OCI-LY1 (cell line): ENCODE measurements at regions not wholly inside any gene's neighbourhood (a gene's known extent, or its start where the extent isn't known, plus 50 kb on each side); places are given as distances from the start of the nearest gene placed in this dataset.

ENCODE experiments used
- H2AFZ ChIP-seq: fragments of 200-600 bp; sonication (generic), shearing (Covaris generic); 2 replicates; pipeline ENCODE4 v1.6.0; 2014; ENCODE audit warnings: antibody characterized with exemption, mild to moderate bottlenecking, low read length
- H3F3A ChIP-seq: fragments of 200-600 bp; sonication (generic), shearing (Covaris generic); 2 replicates; pipeline ENCODE4 v1.6.0; 2014; ENCODE audit warnings: mild to moderate bottlenecking, antibody characterized with exemption, low read length, moderate library complexity; ENCODE audit not compliant: insufficient read depth
- H3K27ac ChIP-seq: fragments of 200-600 bp; sonication (generic); 2 replicates; pipeline ENCODE4 v1.5.1; 2014; ENCODE audit warnings: low read length, mixed run types, mild to moderate bottlenecking, low read depth; ENCODE audit not compliant: poor library complexity, severe bottlenecking
- H3K27me3 ChIP-seq: fragments of 200-600 bp; sonication (generic); 2 replicates; pipeline ENCODE4 v1.6.0; 2014; ENCODE audit warnings: antibody characterized with exemption, mild to moderate bottlenecking, low read length, moderate library complexity; ENCODE audit not compliant: insufficient read depth
- H3K36me3 ChIP-seq: fragments of 200-600 bp; sonication (generic); 2 replicates; pipeline ENCODE4 v1.6.1; 2014; ENCODE audit warnings: mild to moderate bottlenecking, antibody characterized with exemption, low read length, moderate library complexity, mixed read lengths; ENCODE audit not compliant: insufficient read depth
- H3K4me1 ChIP-seq: fragments of 200-600 bp; sonication (generic); 2 replicates; pipeline ENCODE4 v1.5.1; 2014; ENCODE audit warnings: mild to moderate bottlenecking, low read length, moderate library complexity; ENCODE audit not compliant: insufficient read depth, severe bottlenecking
- H3K4me2 ChIP-seq: fragments of 200-600 bp; sonication (generic), shearing (Covaris generic); 2 replicates; pipeline ENCODE4 v1.6.1; 2014; ENCODE audit warnings: low read length
- H3K4me3 ChIP-seq: fragments of 200-600 bp; sonication (generic); 2 replicates; pipeline ENCODE4 v1.5.1; 2014; ENCODE audit warnings: low read length, low read depth, mild to moderate bottlenecking, mixed read lengths; ENCODE audit not compliant: poor library complexity, severe bottlenecking
- H3K79me2 ChIP-seq: fragments of 200-600 bp; shearing (Covaris generic); 2 replicates; pipeline ENCODE4 v1.6.1; 2016; ENCODE audit warnings: mixed run types, low read length, mixed read lengths; ENCODE audit not compliant: insufficient read depth
- H3K9ac ChIP-seq: fragments of 200-600 bp; sonication (generic), shearing (Covaris generic); 2 replicates; pipeline ENCODE4 v1.6.1; 2014; ENCODE audit warnings: mild to moderate bottlenecking, low read length, mixed read lengths
- H3K9me2 ChIP-seq: fragments of 200-600 bp; sonication (generic), shearing (Covaris generic); 2 replicates; pipeline ENCODE4 v1.6.1; 2014; ENCODE audit warnings: low read depth, mild to moderate bottlenecking, low read length, mixed read lengths
- H3K9me3 ChIP-seq: fragments of 200-600 bp; shearing (Covaris generic); 2 replicates; pipeline ENCODE4 v1.6.1; 2014; ENCODE audit warnings: low read length, mixed read lengths
- H4K20me1 ChIP-seq: fragments of 200-600 bp; sonication (generic), shearing (Covaris generic); 2 replicates; pipeline ENCODE4 v1.6.0; 2016; ENCODE audit warnings: mild to moderate bottlenecking, low read length; ENCODE audit not compliant: insufficient read depth
- EZH2 ChIP-seq: fragments of 200-600 bp; sonication (generic), shearing (Covaris generic); IDR thresholded peaks from 2 replicates; pipeline ENCODE4 v1.8.0; 2017; ENCODE audit warnings: borderline replicate concordance, mixed run types, mild to moderate bottlenecking, antibody characterized with exemption, low read length, moderate library complexity, mixed read lengths
- TF ChIP-seq, protein P1 (sequence below): fragments of 200-600 bp; sonication (generic), shearing (Covaris generic); IDR thresholded peaks from 2 replicates; pipeline ENCODE4 v1.5.1; 2017; ENCODE audit warnings: mild to moderate bottlenecking, antibody characterized with exemption, low read length, moderate library complexity, mixed read lengths

DNA sequence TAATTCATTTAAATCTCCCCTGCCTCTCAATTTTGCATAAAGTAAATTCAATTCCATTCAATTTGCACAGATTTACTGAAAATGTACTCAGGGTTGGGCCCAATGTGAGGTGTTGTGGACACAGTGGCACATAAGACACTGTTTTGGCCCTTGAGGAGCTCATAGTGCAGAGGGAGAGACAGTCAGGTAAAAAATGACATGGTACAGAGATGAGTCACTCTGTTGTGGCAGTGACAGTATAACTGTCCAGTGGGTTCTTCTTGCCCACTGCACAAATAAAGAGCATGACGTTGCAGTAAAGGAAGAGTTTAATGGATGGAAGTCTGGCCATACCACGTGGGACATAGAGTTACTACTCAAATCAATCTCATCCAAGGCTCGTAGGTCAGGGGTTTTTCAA, 400.3 kb upstream of the TRIB2 start:
- H2AFZ ChIP-seq, result no peak overlapping the region
- TF ChIP-seq, protein P1, sequence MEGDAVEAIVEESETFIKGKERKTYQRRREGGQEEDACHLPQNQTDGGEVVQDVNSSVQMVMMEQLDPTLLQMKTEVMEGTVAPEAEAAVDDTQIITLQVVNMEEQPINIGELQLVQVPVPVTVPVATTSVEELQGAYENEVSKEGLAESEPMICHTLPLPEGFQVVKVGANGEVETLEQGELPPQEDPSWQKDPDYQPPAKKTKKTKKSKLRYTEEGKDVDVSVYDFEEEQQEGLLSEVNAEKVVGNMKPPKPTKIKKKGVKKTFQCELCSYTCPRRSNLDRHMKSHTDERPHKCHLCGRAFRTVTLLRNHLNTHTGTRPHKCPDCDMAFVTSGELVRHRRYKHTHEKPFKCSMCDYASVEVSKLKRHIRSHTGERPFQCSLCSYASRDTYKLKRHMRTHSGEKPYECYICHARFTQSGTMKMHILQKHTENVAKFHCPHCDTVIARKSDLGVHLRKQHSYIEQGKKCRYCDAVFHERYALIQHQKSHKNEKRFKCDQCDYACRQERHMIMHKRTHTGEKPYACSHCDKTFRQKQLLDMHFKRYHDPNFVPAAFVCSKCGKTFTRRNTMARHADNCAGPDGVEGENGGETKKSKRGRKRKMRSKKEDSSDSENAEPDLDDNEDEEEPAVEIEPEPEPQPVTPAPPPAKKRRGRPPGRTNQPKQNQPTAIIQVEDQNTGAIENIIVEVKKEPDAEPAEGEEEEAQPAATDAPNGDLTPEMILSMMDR, result no peak
- TF ChIP-seq EZH2, result no peak
- no peaks in the 10 kb centered on the region for H3K9me3 ChIP-seq
- H3K27me3 ChIP-seq, result no peaks in the 10 kb centered on the region
- no peaks in the 10 kb centered on the region for H3K9me2 ChIP-seq
- no peaks in the 10 kb centered on the region for H3F3A ChIP-seq
- no peak overlapping the region for H3K4me2 ChIP-seq
- no peak overlapping the region for H3K4me3 ChIP-seq
- H4K20me1 ChIP-seq, result no peaks in the 10 kb centered on the region
- H3K79me2 ChIP-seq, result no peaks in the 10 kb centered on the region
- H3K27ac ChIP-seq, result no peak overlapping the region
- no peak overlapping the region for H3K9ac ChIP-seq
- peaks cover 28% of the 10 kb centered on the region for H3K4me1 ChIP-seq
- no peaks in the 10 kb centered on the region for H3K36me3 ChIP-seq

DNA sequence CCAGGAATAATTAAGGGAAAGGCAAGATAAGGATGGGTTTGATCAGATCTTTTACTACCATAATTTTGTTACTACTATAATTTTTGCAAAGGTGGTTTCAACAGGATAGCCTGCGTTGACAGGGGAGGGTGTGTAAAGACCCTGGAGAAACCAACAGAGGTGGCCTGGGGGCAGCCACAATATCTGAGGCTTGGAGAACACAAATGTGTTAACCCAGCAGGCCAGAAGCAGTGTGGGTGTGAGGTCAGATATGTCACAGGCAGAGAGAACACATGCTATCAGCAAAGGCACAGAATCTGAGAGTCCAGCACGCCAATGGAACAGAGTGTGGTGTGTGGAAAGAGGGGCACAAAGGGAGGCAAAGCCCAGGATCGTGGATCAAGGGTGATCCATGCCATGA, 399.4 kb upstream of the TRIB2 start:
- no peak overlapping the region for H3K27ac ChIP-seq
- no peak overlapping the region for H3K4me3 ChIP-seq
- H3K36me3 ChIP-seq, result no peaks in the 10 kb centered on the region
- no peak overlapping the region for H3K9ac ChIP-seq
- H3K4me1 ChIP-seq, result peaks cover 28% of the 10 kb centered on the region
- H3K79me2 ChIP-seq, result no peaks in the 10 kb centered on the region
- H3K4me2 ChIP-seq, result no peak overlapping the region
- H2AFZ ChIP-seq, result no peak overlapping the region
- no peaks in the 10 kb centered on the region for H3K9me3 ChIP-seq
- TF ChIP-seq, protein P1, result no peak
- no peak for TF ChIP-seq EZH2
- H4K20me1 ChIP-seq, result no peaks in the 10 kb centered on the region
- no peaks in the 10 kb centered on the region for H3K27me3 ChIP-seq
- no peaks in the 10 kb centered on the region for H3F3A ChIP-seq
- no peaks in the 10 kb centered on the region for H3K9me2 ChIP-seq

- H3K36me3 ChIP-seq, result no peaks in the 10 kb centered on the region
- H3K4me3 ChIP-seq, result no peak overlapping the region
- H3K27me3 ChIP-seq, result no peaks in the 10 kb centered on the region
- peaks cover 28% of the 10 kb centered on the region for H3K4me1 ChIP-seq
- no peak overlapping the region for H3K9ac ChIP-seq
- no peaks in the 10 kb centered on the region for H3K79me2 ChIP-seq
- H2AFZ ChIP-seq, result no peak overlapping the region
- H3K9me2 ChIP-seq, result no peaks in the 10 kb centered on the region
- no peaks in the 10 kb centered on the region for H3K9me3 ChIP-seq
- H4K20me1 ChIP-seq, result no peaks in the 10 kb centered on the region
- H3K4me2 ChIP-seq, result no peak overlapping the region
- no peaks in the 10 kb centered on the region for H3F3A ChIP-seq
- no peak overlapping the region for H3K27ac ChIP-seq
- TF ChIP-seq, protein P1, result no peak
Measured at GRCh38 chr2:12317814-12318426, 398.8 kb upstream of the TRIB2 start.
